ENCODE measurements at regions not wholly inside any gene's neighbourhood (a gene's known extent, or its start where the extent isn't known, plus 50 kb on each side); places are given as distances from the start of the nearest gene placed in this dataset.

- TF ChIP-seq CTCF (IDR thresholded peaks at IDR 0.05; ENCODE audit: poor library complexity, severe bottlenecking): no peak
- no peak for TF ChIP-seq EZH2 (IDR thresholded peaks at IDR 0.05; ENCODE audit: borderline replicate concordance, insufficient read depth, low read length, poor library complexity, severe bottlenecking)
- TF ChIP-seq RAD21 (conservative IDR thresholded peaks at IDR 0.05): no peak
- TF ChIP-seq MXI1 (conservative IDR thresholded peaks at IDR 0.05; ENCODE audit: poor library complexity, severe bottlenecking): no peak
- TF ChIP-seq TAF1 (IDR thresholded peaks at IDR 0.05; ENCODE audit: low read depth): no peak
- no peak for TF ChIP-seq POLR2AphosphoS5 (IDR thresholded peaks at IDR 0.05)
- TF ChIP-seq EP300 (conservative IDR thresholded peaks at IDR 0.05; ENCODE audit: poor library complexity, severe bottlenecking): no peak
- TF ChIP-seq, protein P1, sequence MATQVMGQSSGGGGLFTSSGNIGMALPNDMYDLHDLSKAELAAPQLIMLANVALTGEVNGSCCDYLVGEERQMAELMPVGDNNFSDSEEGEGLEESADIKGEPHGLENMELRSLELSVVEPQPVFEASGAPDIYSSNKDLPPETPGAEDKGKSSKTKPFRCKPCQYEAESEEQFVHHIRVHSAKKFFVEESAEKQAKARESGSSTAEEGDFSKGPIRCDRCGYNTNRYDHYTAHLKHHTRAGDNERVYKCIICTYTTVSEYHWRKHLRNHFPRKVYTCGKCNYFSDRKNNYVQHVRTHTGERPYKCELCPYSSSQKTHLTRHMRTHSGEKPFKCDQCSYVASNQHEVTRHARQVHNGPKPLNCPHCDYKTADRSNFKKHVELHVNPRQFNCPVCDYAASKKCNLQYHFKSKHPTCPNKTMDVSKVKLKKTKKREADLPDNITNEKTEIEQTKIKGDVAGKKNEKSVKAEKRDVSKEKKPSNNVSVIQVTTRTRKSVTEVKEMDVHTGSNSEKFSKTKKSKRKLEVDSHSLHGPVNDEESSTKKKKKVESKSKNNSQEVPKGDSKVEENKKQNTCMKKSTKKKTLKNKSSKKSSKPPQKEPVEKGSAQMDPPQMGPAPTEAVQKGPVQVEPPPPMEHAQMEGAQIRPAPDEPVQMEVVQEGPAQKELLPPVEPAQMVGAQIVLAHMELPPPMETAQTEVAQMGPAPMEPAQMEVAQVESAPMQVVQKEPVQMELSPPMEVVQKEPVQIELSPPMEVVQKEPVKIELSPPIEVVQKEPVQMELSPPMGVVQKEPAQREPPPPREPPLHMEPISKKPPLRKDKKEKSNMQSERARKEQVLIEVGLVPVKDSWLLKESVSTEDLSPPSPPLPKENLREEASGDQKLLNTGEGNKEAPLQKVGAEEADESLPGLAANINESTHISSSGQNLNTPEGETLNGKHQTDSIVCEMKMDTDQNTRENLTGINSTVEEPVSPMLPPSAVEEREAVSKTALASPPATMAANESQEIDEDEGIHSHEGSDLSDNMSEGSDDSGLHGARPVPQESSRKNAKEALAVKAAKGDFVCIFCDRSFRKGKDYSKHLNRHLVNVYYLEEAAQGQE (IDR thresholded peaks at IDR 0.05; ENCODE audit: borderline replicate concordance): no peak
- no peak for TF ChIP-seq SMC3 (conservative IDR thresholded peaks at IDR 0.05; ENCODE audit: poor library complexity)
These were observed 271.4 kb upstream of the POU3F3 start for GRCh38 chr2:104582471-104582870.
